Fibroblast of villous mesenchyme (primary cell): ENCODE measurements at regions not wholly inside any gene's neighbourhood (a gene's known extent, or its start where the extent isn't known, plus 50 kb on each side); places are given as distances from the start of the nearest gene placed in this dataset.

ENCODE experiments used
- DNase-seq: peaks from one replicate; pipeline ENCODE4 v3.0.0-alpha.2; 2010; ENCODE audit warnings: low read depth
- H3K4me3 ChIP-seq: 2 replicates; pipeline ENCODE4 v1.5.1; 2011; ENCODE audit warnings: low read depth, mild to moderate bottlenecking, low read length
- TF ChIP-seq, protein P1 (sequence below): IDR thresholded peaks from 2 replicates; pipeline ENCODE4 v1.5.1; 2012; ENCODE audit warnings: low read depth, mild to moderate bottlenecking, low read length; ENCODE audit not compliant: insufficient read depth

DNA sequence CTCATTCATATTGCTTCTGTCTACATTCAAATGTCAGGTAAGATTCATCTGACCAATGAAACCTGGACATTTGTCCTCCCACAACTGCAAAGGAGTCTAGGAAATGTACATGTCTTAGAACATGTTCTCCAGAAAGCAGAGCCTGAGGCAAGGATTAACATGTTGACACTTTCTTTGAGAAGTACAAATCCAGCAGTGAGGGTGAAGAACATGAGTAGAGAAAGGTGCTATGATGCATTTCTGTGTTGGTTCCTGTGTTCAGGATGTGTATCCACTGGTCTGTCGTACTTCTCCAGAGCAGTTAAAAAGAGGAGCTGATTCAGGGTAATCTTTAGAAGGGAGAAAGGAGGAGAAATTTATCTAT, 146.0 kb upstream of the AGR3 start:
- no peak overlapping the region for H3K4me3 ChIP-seq
- TF ChIP-seq, protein P1, sequence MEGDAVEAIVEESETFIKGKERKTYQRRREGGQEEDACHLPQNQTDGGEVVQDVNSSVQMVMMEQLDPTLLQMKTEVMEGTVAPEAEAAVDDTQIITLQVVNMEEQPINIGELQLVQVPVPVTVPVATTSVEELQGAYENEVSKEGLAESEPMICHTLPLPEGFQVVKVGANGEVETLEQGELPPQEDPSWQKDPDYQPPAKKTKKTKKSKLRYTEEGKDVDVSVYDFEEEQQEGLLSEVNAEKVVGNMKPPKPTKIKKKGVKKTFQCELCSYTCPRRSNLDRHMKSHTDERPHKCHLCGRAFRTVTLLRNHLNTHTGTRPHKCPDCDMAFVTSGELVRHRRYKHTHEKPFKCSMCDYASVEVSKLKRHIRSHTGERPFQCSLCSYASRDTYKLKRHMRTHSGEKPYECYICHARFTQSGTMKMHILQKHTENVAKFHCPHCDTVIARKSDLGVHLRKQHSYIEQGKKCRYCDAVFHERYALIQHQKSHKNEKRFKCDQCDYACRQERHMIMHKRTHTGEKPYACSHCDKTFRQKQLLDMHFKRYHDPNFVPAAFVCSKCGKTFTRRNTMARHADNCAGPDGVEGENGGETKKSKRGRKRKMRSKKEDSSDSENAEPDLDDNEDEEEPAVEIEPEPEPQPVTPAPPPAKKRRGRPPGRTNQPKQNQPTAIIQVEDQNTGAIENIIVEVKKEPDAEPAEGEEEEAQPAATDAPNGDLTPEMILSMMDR = no peak
- DNase-seq = no peak

DNA sequence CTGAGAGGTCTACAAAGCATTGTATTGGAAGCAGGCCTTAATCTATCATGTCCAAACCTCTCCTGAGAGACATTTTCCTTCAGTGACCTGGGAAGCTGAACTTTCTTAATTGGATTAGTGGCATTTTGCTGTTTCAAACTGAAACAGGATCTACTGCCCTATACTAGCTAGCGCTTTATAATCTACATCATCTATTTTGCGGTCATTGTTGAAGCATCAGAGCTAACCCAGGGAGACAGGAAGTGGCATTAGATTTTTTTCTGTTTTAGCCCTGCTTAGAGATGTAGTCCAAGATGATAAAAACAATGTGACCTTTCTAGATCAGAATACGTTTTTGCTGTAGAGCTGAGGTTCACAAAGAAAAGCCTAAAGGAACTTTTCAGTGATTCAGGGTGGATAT, 147.4 kb upstream of the AGR3 start:
- TF ChIP-seq, protein P1 = no peak
- no peak for DNase-seq

DNA sequence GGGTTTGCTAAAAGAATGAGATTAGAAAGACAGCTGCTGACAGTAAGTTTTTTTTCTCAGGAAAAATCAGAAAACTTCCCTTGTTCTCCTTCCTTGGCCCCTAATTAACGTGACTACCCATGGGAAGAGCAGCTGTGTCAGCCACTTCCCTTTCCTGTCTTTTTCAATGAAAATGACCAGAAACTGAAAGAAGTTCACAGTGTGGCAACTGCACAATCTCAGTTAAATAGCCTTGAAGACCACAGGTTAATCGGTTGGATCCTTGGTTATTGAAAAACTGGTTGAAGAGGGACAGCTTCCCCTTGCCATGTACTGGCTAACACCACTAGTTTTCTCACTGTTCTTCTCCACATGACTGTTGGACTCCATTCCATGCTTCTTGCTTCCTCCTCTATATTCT, 148.8 kb upstream of the AGR3 start:
- TF ChIP-seq, protein P1 = no peak
- no peak for DNase-seq
- no peak overlapping the region for H3K4me3 ChIP-seq

More for the DNA sequence above, 147.4 kb upstream of the AGR3 start:
- H3K4me3 ChIP-seq = no peak overlapping the region

DNA sequence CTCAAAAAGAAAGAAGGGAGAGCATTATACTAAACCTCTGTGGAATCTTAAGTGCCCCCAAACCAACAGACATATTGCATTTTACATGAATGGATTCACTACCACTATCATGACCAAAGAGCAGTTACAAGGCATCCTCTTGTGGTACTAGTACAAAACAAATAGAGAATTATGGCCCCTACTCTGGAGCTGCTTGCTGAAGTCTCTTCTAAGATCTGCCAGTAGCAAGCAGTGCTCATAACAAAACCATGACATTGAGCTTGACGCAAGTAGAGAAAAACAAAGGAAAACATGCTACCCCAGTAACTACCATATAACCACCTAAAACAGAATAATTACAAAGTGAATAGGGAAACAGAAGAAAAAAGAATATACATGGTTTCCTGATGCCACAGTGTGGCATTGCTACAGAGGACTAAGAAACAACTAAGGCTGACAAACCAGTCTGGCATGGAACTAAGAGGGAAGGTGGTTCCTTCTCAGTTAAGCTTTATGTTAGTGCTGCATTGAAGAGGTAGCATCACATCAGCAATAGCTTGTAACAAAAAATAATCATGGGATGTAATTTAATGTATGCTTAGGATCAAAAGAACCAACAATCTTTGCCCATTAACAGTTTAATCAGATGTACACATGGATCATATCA, 150.2 kb upstream of the AGR3 start:
- TF ChIP-seq, protein P1 = no peak
- DNase-seq = no peak
- H3K4me3 ChIP-seq = no peak overlapping the region

DNA sequence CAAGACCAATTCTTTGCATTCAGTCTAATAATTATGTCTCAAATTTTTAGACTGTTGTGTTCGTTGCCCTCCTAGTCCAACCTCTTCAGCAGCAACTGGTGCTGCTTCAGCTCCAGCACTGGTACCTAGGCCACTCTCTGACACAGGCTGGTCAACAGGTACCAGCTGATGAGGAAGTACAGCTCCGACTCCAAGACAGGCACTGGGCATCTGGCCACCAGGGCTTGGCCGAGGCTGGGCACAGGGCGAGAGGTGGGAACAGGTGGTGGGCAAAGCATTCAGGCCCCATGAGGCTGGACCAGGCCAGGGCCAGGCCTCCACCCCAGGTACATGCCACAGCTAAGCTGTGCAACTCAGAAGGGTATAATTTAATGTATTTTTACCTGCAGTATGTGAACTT, 151.5 kb upstream of the AGR3 start:
- DNase-seq = no peak
- no peak overlapping the region for H3K4me3 ChIP-seq
- TF ChIP-seq, protein P1 = no peak

DNA sequence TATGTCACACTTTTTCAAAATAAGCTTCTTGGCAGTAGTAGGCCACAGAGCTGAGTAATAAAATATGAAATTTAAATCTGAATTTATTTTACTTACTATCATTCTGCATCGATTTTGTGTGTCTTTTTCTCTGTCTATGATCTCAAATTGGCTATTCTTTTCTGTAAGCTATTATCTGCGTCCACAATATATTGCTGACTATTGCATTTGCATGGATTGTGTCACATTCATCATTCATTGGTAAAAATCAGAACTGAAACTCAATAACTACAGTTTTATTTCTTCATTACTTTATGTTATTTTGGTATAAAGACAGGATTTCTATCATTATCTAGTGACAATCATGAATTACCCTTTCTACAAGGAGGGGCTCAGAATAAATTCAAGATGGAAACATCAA, 154.8 kb upstream of the AGR3 start:
- H3K4me3 ChIP-seq = no peak overlapping the region
- no peak for DNase-seq
- TF ChIP-seq, protein P1 = no peak

DNA sequence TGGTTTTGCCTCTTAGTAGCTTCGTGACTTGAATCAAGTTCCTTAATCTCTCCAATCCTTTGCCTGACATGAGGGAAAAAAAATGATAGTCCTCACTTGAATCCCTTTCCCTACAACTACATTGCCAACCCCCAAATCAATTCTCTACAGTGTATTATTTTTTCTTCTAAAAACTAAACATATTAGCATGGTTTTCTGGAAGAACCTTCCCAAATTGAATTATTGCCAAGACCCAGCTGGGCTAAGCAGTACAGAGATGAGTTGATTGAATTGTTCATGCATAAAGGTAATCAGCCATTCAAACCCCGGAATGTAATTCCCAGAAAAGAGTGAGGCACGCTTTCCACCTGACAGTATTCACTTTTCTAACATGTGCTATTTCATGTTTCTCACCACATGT, 155.6 kb upstream of the AGR3 start:
- H3K4me3 ChIP-seq = no peak overlapping the region
- DNase-seq = no peak
- TF ChIP-seq, protein P1 = no peak
